Endodermal cell (in vitro differentiated cells): ENCODE measurements at regions not wholly inside any gene's neighbourhood (a gene's known extent, or its start where the extent isn't known, plus 50 kb on each side); places are given as distances from the start of the nearest gene placed in this dataset.

Source experiments
- DNase-seq: peaks from one replicate; pipeline ENCODE4 v3.0.0-alpha.2; 2017
- H3K27ac ChIP-seq: 2 replicates; pipeline ENCODE4 v1.5.1; 2013; ENCODE audit warnings: mild to moderate bottlenecking, low read depth, low read length, moderate library complexity
- H3K27me3 ChIP-seq: 2 replicates; pipeline ENCODE4 v1.6.1; 2013; ENCODE audit warnings: mild to moderate bottlenecking, low read length, moderate library complexity; ENCODE audit not compliant: insufficient read depth, control insufficient read depth, poor library complexity, severe bottlenecking
- H3K36me3 ChIP-seq: 2 replicates; pipeline ENCODE4 v1.7.0; 2013; ENCODE audit warnings: mild to moderate bottlenecking, low read length, moderate library complexity; ENCODE audit not compliant: control insufficient read depth, insufficient read depth
- H3K4me1 ChIP-seq: one replicate; pipeline ENCODE4 v1.7.0; 2013; ENCODE audit warnings: low read length; ENCODE audit not compliant: control insufficient read depth, insufficient read depth
- H3K4me3 ChIP-seq: 2 replicates; pipeline ENCODE4 v1.5.1; 2013; ENCODE audit warnings: mild to moderate bottlenecking, low read length, moderate library complexity
- H3K9ac ChIP-seq: 2 replicates; pipeline ENCODE4 v1.6.1; 2013; ENCODE audit warnings: mild to moderate bottlenecking, low read length, moderate library complexity; ENCODE audit not compliant: poor library complexity, severe bottlenecking; ENCODE audit errors: extremely low read depth
- H3K9me3 ChIP-seq: 2 replicates; pipeline ENCODE4 v1.6.1; 2013; ENCODE audit warnings: mild to moderate bottlenecking, low read length, moderate library complexity; ENCODE audit not compliant: control insufficient read depth
- H3K27ac Mint-ChIP-seq: 2 replicates; pipeline ENCODE4 v1.8.0; 2020; ENCODE audit warnings: mixed read lengths
- H3K27me3 Mint-ChIP-seq: 2 replicates; pipeline ENCODE4 v1.8.0; 2021; ENCODE audit warnings: mild to moderate bottlenecking, mixed read lengths; ENCODE audit not compliant: insufficient read depth
- H3K36me3 Mint-ChIP-seq: 2 replicates; pipeline ENCODE4 v1.8.0; 2020; ENCODE audit warnings: low read depth, mixed read lengths
- H3K4me1 Mint-ChIP-seq: 2 replicates; pipeline ENCODE4 v1.8.0; 2020; ENCODE audit warnings: mixed read lengths
- H3K4me3 Mint-ChIP-seq: 2 replicates; pipeline ENCODE4 v1.8.0; 2020; ENCODE audit warnings: mild to moderate bottlenecking, moderate library complexity, mixed read lengths
- H3K9me3 Mint-ChIP-seq: 2 replicates; pipeline ENCODE4 v1.8.0; 2020; ENCODE audit warnings: mild to moderate bottlenecking, mixed read lengths
- CTCF ChIP-seq: fragments of 200-600 bp; sonication (generic); conservative IDR thresholded peaks from 2 replicates; pipeline ENCODE4 v1.5.0; 2021; ENCODE audit warnings: antibody characterized with exemption, mild to moderate bottlenecking
- WGBS, 2 experiments: methylation state at CpG; one replicate each; pipeline versions ENCODE4 v1.1.5 to v1.1.7; 2013; ENCODE audit warnings: missing lambda C conversion rate in 2 of 2, mixed read lengths in 1 of 2; ENCODE audit not compliant: insufficient coverage in 1 of 2, insufficient read length in 1 of 2; 5-methylcytosine and 5-hydroxymethylcytosine counted together

GRCh38 chr1:115539736-115540135 is 102.0 kb upstream of the VANGL1 start:
- Mint-ChIP-seq H3K4me1 (peaks cover 22% of the 10 kb centered on the region), H3K4me3 (no peak overlapping the region), H3K36me3 (no peaks in the 10 kb centered on the region), H3K27ac (no peak overlapping the region), H3K9me3 (peaks cover 10% of the 10 kb centered on the region), H3K27me3 (no peaks in the 10 kb centered on the region)
- DNase-seq: no peak
- no peak for TF ChIP-seq CTCF
- H3K4me3 ChIP-seq: no peak overlapping the region
- H3K4me1 ChIP-seq: peaks cover 8% of the 10 kb centered on the region
- WGBS, 2 experiments: 56% methylated on average over 2 of the region's 3 CpGs; no CpG with 5 or more reads in 1 of the 2 experiments
- no peaks in the 10 kb centered on the region for H3K27me3 ChIP-seq
- H3K36me3 ChIP-seq: no peaks in the 10 kb centered on the region
- no peak overlapping the region for H3K27ac ChIP-seq
- H3K9ac ChIP-seq: no peak overlapping the region
- H3K9me3 ChIP-seq: peaks cover 19% of the 10 kb centered on the region

GRCh38 chr1:115539061-115539460 is 102.7 kb upstream of the VANGL1 start:
- Mint-ChIP-seq H3K9me3 (peaks cover 17% of the 10 kb centered on the region), H3K4me1 (peaks cover 27% of the 10 kb centered on the region)

GRCh38 chr1:115538579-115538978 is 103.2 kb upstream of the VANGL1 start:
- peaks cover 32% of the 10 kb centered on the region for H3K4me1 Mint-ChIP-seq
- Histone ChIP-seq H3K4me1 (peaks cover 14% of the 10 kb centered on the region), H3K9me3 (peaks cover 26% of the 10 kb centered on the region), H3K4me3 (no peak overlapping the region), H3K27ac (no peak overlapping the region), H3K36me3 (no peaks in the 10 kb centered on the region), H3K9ac (no peak overlapping the region), H3K27me3 (no peaks in the 10 kb centered on the region)
- DNase-seq: no peak
- H3K4me3 Mint-ChIP-seq: no peak overlapping the region
- WGBS, 2 experiments: 100% methylated on average over 1 of the region's 1 CpG; no CpG with 5 or more reads in 1 of the 2 experiments
- H3K36me3 Mint-ChIP-seq: no peaks in the 10 kb centered on the region
- TF ChIP-seq CTCF: no peak
- no peaks in the 10 kb centered on the region for H3K27me3 Mint-ChIP-seq
- H3K9me3 Mint-ChIP-seq: peaks cover 17% of the 10 kb centered on the region
- H3K27ac Mint-ChIP-seq: no peak overlapping the region

More at GRCh38 chr1:115539061-115539460, 102.7 kb upstream of the VANGL1 start:
- peaks cover 14% of the 10 kb centered on the region for H3K4me1 ChIP-seq
- 93 to 94% methylated on average over 6 to 7 of the region's 7 CpGs for WGBS, 2 experiments
- H3K4me3 ChIP-seq: no peak overlapping the region
- Mint-ChIP-seq H3K27me3 (no peaks in the 10 kb centered on the region), H3K36me3 (no peaks in the 10 kb centered on the region), H3K27ac (no peak overlapping the region), H3K4me3 (no peak overlapping the region)
- DNase-seq: no peak
- H3K36me3 ChIP-seq: no peaks in the 10 kb centered on the region
- no peak for TF ChIP-seq CTCF
- H3K9ac ChIP-seq: no peak overlapping the region
- no peaks in the 10 kb centered on the region for H3K27me3 ChIP-seq
- H3K9me3 ChIP-seq: peaks cover 26% of the 10 kb centered on the region
- no peak overlapping the region for H3K27ac ChIP-seq
